Thyroid gland (tissue), 4 donors: ENCODE measurements at regions not wholly inside any gene's neighbourhood (a gene's known extent, or its start where the extent isn't known, plus 50 kb on each side); places are given as distances from the start of the nearest gene placed in this dataset.

ENCODE experiments used
- POLR2A ChIP-seq, 2 donors: fragments of 450-650 bp; IDR thresholded peaks; one replicate each; pipeline ENCODE4 v1.6.1; 2017; ENCODE audit warnings: antibody characterized with exemption in 2 of 2, mild to moderate bottlenecking in 2 of 2, moderate library complexity in 1 of 2
- TF ChIP-seq, protein P1 (sequence below), 6 experiments: fragments of 200-600 bp in 3 of 6; fragments of 450-650 bp in 3 of 6; sonication (generic) in 3 of 6; IDR thresholded peaks; one replicate each; pipeline ENCODE4 v1.5.1; 2016 to 2019; ENCODE audit warnings: antibody characterized with exemption in 6 of 6, mild to moderate bottlenecking in 2 of 6, inconsistent platforms in 1 of 6, moderate library complexity in 1 of 6

DNA sequence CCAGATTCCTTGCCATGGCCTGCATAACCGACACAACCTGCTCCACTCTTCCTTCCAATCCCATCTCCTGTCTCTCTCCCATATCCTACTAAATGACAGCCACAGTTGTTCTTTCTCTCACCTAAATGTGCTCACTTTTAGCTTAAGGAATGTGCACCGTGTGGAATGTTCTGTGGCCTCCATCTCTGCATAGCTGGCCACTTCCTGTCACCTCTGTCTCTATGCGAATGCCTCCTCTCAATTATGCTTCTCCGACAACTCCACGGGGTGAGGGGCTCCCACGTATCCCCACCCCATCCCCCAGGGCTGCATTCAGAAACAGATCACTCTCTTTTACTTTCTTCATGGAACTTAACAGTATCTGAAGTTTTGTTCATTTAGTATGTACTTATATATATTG lies 110.7 kb downstream of the RAB18 start:
- TF ChIP-seq, protein P1, sequence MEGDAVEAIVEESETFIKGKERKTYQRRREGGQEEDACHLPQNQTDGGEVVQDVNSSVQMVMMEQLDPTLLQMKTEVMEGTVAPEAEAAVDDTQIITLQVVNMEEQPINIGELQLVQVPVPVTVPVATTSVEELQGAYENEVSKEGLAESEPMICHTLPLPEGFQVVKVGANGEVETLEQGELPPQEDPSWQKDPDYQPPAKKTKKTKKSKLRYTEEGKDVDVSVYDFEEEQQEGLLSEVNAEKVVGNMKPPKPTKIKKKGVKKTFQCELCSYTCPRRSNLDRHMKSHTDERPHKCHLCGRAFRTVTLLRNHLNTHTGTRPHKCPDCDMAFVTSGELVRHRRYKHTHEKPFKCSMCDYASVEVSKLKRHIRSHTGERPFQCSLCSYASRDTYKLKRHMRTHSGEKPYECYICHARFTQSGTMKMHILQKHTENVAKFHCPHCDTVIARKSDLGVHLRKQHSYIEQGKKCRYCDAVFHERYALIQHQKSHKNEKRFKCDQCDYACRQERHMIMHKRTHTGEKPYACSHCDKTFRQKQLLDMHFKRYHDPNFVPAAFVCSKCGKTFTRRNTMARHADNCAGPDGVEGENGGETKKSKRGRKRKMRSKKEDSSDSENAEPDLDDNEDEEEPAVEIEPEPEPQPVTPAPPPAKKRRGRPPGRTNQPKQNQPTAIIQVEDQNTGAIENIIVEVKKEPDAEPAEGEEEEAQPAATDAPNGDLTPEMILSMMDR (IDR thresholded peaks at IDR 0.05) = no peak
- TF ChIP-seq POLR2A (IDR thresholded peaks at IDR 0.05) = no peak
